ENCODE measurements at regions not wholly inside any gene's neighbourhood (a gene's known extent, or its start where the extent isn't known, plus 50 kb on each side); places are given as distances from the start of the nearest gene placed in this dataset.

DNA sequence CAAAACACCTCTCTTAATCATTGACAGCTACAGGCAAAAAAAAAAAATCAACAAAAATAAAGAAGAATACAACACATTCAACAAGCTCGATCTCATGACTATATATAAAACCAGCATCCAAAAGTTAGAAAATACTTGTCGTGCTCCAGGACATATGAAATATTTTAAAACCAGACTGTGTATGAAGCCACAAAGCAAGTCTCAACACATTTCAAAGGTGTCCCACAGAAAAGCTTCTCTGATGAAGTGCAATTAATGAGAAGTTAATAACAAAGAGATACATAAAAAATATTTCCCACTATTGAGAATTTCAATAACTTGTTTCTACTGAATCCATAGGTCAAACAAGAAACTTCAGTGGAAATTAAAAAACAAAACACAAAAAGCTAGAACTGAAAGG is 178.7 kb downstream of the PLK2 start:
- TF ChIP-seq, protein P1, sequence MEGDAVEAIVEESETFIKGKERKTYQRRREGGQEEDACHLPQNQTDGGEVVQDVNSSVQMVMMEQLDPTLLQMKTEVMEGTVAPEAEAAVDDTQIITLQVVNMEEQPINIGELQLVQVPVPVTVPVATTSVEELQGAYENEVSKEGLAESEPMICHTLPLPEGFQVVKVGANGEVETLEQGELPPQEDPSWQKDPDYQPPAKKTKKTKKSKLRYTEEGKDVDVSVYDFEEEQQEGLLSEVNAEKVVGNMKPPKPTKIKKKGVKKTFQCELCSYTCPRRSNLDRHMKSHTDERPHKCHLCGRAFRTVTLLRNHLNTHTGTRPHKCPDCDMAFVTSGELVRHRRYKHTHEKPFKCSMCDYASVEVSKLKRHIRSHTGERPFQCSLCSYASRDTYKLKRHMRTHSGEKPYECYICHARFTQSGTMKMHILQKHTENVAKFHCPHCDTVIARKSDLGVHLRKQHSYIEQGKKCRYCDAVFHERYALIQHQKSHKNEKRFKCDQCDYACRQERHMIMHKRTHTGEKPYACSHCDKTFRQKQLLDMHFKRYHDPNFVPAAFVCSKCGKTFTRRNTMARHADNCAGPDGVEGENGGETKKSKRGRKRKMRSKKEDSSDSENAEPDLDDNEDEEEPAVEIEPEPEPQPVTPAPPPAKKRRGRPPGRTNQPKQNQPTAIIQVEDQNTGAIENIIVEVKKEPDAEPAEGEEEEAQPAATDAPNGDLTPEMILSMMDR (IDR thresholded peaks at IDR 0.05), result no peak
- TF ChIP-seq POLR2AphosphoS5 (IDR thresholded peaks at IDR 0.05) (no peak), POLR2A (IDR thresholded peaks at IDR 0.05) (no peak)

Data from stomach (tissue), 4 donors.